ENCODE measurements at regions not wholly inside any gene's neighbourhood (a gene's known extent, or its start where the extent isn't known, plus 50 kb on each side); places are given as distances from the start of the nearest gene placed in this dataset.

GRCh38 chr13:107370015-107370785 is 802.3 kb upstream of the ARGLU1 start:
- Histone ChIP-seq H3K4me1 (ENCODE audit: control insufficient read depth in 5 of 5, insufficient read depth in 5 of 5, low read length in 5 of 5) (no peaks in the 10 kb centered on the region), H3K9me3 (ENCODE audit: control insufficient read depth in 4 of 4, insufficient read depth in 3 of 4, low read length in 3 of 4) (peaks cover 0 to 2% (median 0%) of the 10 kb centered on the region in 4 donors), H3K27ac (ENCODE audit: low read depth in 1 of 2, low read length in 1 of 2) (no peak overlapping the region), H3K27me3 (ENCODE audit: control insufficient read depth in 3 of 3, insufficient read depth in 3 of 3, low read length in 2 of 3) (no peaks in the 10 kb centered on the region), H3K4me3 (no peak overlapping the region), H3K36me3 (ENCODE audit: control insufficient read depth in 4 of 4, insufficient read depth in 4 of 4, low read length in 4 of 4) (no peaks in the 10 kb centered on the region), H3K9ac (ENCODE audit: insufficient read depth in 1 of 2, low read length in 2 of 2) (no peak overlapping the region)
- ATAC-seq (ENCODE audit: insufficient read depth, low FRiP score) = no peak
- no peak for TF ChIP-seq CTCF (IDR thresholded peaks at IDR 0.05; ENCODE audit: control extremely low read depth, extremely low read depth)
- WGBS, 2 donors = 61 to 67% methylated on average over 7 of the region's 7 CpGs
- DNase-seq = no peak

GRCh38 chr13:107367258-107367657 is 799.3 kb upstream of the ARGLU1 start:
- 63 to 78% methylated on average over 8 of the region's 8 CpGs for WGBS, 2 donors
- no peak overlapping the region for H3K4me3 ChIP-seq
- ATAC-seq (ENCODE audit: insufficient read depth, low FRiP score) = no peak
- peaks cover 0 to 2% (median 0%) of the 10 kb centered on the region in 4 donors for H3K9me3 ChIP-seq (ENCODE audit: control insufficient read depth in 4 of 4, insufficient read depth in 3 of 4, low read length in 3 of 4)
- H3K27me3 ChIP-seq (ENCODE audit: control insufficient read depth in 3 of 3, insufficient read depth in 3 of 3, low read length in 2 of 3) = no peaks in the 10 kb centered on the region
- no peak overlapping the region for H3K9ac ChIP-seq (ENCODE audit: insufficient read depth in 1 of 2, low read length in 2 of 2)
- no peaks in the 10 kb centered on the region for H3K36me3 ChIP-seq (ENCODE audit: control insufficient read depth in 4 of 4, insufficient read depth in 4 of 4, low read length in 4 of 4)
- no peak for DNase-seq
- no peak for TF ChIP-seq CTCF (IDR thresholded peaks at IDR 0.05; ENCODE audit: control extremely low read depth, extremely low read depth)
- no peaks in the 10 kb centered on the region for H3K4me1 ChIP-seq (ENCODE audit: control insufficient read depth in 5 of 5, insufficient read depth in 5 of 5, low read length in 5 of 5)
- H3K27ac ChIP-seq (ENCODE audit: low read depth in 1 of 2, low read length in 1 of 2) = no peak overlapping the region

GRCh38 chr13:107365466-107366215 is 797.7 kb upstream of the ARGLU1 start:
- WGBS, 2 donors = 67 to 73% methylated on average over 8 of the region's 8 CpGs
- TF ChIP-seq CTCF (IDR thresholded peaks at IDR 0.05; ENCODE audit: control extremely low read depth, extremely low read depth) = no peak
- Histone ChIP-seq H3K9me3 (ENCODE audit: control insufficient read depth in 4 of 4, insufficient read depth in 3 of 4, low read length in 3 of 4) (peaks cover 0 to 2% (median 0%) of the 10 kb centered on the region in 4 donors), H3K36me3 (ENCODE audit: control insufficient read depth in 4 of 4, insufficient read depth in 4 of 4, low read length in 4 of 4) (no peaks in the 10 kb centered on the region), H3K27ac (ENCODE audit: low read depth in 1 of 2, low read length in 1 of 2) (no peak overlapping the region), H3K27me3 (ENCODE audit: control insufficient read depth in 3 of 3, insufficient read depth in 3 of 3, low read length in 2 of 3) (no peaks in the 10 kb centered on the region), H3K9ac (ENCODE audit: insufficient read depth in 1 of 2, low read length in 2 of 2) (no peak overlapping the region), H3K4me1 (ENCODE audit: control insufficient read depth in 5 of 5, insufficient read depth in 5 of 5, low read length in 5 of 5) (no peaks in the 10 kb centered on the region), H3K4me3 (no peak overlapping the region)
- DNase-seq (no peak), ATAC-seq (ENCODE audit: insufficient read depth, low FRiP score) (no peak)

All from lung (tissue), 11 donors.